ENCODE measurements at regions not wholly inside any gene's neighbourhood (a gene's known extent, or its start where the extent isn't known, plus 50 kb on each side); places are given as distances from the start of the nearest gene placed in this dataset.

DNA sequence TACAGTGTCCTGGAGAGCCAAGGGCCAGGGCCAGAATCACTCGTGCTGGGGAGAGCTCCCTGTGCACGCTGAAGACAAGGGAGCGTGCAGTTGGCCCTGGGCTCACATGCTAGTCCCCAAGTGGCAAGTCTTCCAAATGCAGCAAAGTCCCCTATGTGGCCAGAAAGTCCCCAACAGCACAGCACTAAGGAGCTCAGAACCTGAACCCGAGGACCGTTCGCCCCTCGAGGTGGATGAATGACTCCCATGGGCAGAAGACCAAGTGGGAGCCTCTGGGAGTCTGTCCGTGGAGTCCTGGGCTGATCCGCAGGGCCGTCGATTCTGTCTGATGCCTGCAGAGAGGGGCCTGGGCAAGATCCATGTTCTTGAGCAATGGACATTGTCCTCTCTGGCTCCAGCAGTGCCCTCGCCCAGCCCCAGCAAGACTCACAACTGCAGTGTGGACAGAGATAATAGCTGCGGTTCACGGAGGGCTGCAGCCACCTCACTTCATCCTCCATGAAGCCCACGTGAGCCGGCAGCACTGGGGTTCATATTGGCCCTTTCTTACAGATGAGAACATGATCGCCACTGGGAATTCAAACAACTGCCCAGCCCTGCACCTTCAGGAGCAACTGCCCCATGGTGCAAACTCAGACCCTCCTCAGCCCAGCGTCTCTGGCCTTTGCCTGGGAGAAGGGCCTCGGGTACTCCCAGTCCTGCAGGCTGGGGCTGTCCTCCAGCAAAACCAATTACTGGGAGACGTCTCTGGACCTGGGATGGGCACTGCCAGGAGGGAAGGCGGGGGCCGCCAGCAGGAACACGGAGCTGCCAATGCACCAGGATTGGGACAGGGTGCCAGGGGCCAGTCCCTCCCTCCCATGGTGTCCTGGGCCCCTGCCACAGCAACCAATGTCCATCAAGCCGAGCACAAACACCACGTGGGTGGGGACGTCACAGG, 243.7 kb downstream of the NPHP4 start:
- DNase-seq: no peak

DNA sequence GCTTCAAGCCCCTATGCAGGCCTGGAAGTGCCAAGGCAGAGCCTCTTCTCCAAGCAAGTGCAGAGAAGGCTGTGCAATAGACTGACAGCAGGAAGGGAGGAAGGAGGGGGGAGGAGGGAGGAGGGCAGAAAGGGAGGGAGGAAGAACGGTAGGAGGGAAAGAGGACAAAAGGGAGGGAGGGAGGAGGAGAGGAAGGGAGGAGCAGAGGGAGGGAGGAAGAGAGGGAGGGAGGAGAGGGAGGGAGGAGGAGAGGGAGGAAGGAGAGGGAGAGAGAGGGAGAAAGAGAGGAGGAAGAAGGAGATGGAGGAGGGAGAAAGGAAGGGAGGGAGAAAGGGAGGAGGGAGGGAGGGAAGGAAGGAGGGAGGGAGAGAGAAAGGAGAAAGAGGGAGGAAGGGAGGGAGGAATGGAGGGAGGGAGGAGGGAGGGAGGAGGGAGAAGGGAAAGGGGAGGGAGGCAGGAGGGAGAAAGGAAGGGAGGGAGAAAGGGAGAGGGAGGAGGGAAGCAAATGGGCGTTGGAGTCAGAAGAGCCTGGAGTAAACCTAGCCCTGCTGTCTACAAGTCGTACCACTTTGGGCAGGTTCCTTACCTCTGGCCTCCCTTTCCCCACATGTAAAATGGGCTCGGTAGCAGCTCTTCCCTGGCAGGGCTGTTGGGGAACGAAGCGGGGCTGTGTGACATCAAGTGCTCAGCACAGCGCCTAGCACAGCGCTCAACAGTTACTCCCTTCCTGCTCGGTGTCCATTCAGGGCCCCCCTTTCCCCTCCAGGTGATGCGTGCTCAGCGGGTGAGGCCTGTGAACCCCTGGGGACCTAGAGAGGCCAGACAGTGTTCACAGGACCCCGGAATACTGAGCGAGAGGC, 244.6 kb downstream of the NPHP4 start:
- no peak for DNase-seq

DNA sequence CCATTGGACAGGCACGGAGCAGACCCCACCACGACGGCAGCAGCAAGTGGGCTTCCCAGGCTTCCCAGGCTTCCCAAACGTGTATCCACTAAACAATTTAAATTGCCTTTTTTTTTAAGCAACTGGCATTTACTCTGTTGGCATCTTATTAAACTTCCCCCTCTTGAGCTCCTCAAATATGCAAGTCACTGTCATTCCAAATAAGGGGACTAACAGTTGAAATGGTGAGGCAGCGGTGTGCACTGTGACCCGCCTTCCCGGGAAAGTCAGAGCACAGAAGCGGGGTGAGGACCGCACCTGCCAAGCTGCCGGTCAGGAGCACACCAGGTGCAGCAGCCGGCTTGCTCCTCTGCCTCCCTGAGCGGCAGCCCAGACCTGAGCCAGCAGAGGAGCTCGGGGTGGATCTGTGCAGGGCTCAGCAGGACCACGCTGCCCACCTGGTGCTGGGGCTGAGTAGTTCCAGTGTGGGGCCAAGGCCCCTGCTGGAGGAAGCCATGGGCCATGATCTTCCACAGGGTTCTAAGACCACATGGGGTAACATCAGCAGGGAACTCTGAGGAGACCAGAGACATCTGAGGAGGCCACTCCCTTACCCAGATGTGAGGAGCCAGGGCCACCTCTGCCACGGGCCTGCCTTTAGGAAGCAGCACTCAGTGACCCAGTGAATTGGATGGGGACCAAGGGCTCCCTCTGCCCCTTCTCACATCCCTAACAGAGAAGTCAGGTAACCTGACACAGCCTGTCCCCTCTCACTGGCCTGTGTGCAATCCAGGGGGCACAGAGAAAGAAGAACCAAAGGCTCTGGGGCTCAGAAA, 245.4 kb downstream of the NPHP4 start:
- no peak for DNase-seq

DNA sequence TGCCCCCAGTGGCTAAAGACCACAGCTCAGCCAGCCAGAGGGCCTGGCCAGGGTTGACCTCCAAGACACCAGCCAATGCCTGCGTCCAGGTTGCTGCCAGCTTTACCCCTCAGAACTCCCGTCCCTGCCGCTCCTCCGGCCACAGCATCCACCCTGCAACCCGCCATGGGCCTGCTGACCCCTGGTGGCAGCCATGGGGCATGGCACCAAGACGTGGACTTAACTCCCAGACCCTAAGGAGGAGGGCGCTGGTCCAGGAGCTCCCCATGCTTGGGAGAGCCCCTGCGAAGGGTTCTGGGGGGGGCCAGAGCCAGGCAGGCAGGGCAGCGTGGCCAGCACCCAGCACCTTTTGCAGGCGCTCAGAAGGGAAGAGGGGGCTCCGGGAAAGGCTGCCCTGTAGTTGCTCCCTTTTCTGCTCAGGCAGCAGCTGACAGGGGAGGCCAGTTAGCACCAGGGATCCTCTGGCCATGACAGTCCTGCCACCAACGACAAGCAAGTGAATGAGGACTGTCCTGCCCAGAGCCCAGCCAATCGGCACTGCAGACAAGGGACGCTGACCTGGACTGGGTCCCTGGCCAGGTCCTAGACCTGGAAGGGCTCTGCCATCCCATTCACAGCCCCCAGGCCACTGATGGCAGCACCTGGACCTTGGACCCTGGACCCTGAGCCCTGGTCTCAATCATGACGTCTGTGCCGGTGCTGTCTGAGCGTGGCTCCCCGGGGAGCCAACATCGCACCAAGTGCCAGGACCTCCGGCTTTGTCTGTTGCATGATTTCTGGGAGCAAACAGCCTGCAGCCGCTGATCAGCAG, 246.2 kb downstream of the NPHP4 start:
- DNase-seq: peak; percentile 46

DNA sequence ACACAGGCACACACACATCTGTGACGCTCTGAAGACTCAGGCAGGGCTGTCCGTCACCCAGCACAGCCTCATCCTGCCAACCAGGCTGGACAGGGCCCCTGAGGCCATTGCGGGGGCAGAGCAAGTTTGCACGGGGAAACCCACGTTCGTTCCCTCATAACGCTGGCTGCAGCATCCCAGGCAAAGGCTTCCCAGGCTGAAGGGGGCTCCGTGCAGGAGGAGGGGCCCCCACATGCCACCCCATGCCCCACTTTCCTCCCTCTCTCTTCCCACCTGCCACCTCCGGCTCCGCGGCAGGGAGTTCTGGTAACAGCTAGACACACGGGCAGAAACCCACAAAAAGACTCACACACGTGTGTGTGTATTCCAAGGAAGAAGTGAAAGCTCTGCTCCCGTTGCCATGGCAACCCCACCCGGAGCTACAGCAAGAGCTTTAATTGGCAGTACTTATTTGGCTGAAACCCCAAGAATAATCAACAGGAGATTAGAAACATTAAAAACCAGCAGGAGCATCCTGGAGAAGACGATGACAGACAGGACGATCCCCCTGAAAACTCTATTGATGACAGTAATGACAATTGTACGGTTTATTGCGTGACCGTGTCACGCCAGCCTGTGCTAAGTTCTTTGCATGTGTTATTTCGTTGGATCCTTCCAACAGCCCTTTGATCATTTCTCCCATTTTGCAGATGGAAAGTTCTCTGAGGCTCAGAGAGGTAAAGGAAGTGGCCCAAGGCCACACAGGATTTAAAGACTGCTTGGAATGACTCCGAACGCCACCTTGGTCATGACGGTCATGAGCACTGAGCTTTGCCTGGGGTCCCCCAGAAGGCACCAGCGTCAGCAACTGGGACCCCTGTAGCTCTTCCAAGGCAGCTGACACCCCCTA, 247.1 kb downstream of the NPHP4 start:
- peak; percentile 1 for DNase-seq

DNA sequence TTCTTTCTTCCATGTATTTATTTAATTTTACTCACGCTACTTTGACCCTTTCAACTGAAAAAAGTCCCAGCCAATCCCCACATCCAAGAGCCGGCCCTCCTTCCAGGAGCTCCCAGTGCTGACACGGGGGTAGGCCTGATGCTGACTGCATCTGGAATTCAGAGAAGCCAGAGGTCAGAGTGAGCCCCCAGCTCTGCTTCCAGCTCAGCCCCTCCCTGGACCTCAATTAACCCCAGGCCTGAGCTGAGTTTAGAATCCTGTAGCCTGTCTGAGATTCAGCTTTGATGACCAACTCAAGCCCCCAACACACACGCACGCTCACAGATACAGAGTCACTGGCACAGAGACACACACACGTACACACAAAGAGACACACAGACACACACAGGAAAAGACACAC, 247.9 kb downstream of the NPHP4 start:
- no peak for DNase-seq

DNA sequence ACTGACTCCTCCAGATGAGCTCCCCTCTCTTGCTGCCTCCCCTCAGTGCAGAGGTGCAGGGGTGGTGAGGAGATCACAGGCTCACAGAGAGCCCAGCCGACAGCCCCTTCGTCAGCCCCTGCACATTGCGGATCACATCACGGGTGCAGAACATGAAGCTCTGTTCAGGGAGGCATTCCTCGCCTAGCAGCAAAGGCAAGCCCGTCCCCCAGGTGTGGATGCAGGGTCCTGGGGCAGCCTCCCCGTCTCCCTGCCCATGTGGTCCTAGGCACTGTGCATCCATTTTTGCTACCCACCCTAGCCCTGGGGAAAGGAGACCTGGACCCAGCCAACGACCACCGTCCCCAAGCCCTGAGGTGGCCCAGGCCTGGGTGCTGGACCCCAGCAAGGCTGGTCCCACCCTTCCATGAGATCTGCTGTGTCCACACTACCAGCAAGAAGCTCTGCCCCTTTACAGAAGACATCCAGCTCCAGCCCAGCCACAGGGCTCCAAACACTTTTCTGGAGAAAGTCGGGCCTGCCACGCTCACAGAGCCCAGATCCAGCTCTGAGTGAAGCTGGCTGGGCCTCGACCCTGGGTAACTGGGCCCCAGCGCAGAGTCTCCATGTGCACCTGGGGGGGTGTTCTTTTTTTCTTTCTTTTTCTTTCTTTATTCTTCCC, 248.7 kb downstream of the NPHP4 start:
- DNase-seq: no peak

DNA sequence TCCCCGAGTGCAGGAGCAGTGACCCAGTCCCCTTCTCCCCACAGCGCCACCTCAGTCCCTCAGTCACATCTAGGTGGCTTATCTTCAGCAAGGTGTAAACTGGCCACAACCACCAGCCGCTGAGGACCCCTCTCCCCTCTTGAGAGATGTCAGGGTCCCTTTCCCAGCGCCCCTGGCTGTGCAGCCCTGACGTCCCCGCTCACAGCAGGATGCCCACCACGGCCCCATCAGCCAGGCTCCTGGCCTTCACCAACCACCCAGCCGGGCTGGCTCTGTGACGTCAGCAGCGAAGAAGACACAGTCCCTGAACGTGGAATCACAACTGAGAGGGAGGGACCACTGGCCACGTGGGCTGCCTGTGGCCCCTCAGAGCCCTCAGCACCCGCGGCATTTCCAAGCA, 249.4 kb downstream of the NPHP4 start:
- no peak for DNase-seq

DNA sequence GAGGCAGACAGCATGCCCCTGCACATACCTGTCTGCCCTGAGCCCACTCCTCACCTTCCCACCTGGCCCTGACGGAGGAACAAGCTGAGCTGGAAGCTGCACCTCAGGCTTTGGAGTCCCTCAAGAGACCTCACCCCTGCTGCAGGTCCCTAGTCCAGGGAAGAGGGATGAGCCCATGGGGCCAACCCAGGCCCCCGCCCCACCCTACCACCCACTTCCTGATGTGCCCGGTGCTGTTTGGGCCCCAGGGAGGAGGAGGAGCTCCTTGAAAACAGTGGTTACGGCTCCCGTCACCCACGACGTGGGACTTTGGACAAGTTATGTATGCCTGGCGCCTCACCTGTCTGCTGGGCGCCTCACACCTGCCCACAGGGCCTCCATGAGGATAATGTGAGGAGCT, 250.2 kb downstream of the NPHP4 start:
- DNase-seq: no peak

DNA sequence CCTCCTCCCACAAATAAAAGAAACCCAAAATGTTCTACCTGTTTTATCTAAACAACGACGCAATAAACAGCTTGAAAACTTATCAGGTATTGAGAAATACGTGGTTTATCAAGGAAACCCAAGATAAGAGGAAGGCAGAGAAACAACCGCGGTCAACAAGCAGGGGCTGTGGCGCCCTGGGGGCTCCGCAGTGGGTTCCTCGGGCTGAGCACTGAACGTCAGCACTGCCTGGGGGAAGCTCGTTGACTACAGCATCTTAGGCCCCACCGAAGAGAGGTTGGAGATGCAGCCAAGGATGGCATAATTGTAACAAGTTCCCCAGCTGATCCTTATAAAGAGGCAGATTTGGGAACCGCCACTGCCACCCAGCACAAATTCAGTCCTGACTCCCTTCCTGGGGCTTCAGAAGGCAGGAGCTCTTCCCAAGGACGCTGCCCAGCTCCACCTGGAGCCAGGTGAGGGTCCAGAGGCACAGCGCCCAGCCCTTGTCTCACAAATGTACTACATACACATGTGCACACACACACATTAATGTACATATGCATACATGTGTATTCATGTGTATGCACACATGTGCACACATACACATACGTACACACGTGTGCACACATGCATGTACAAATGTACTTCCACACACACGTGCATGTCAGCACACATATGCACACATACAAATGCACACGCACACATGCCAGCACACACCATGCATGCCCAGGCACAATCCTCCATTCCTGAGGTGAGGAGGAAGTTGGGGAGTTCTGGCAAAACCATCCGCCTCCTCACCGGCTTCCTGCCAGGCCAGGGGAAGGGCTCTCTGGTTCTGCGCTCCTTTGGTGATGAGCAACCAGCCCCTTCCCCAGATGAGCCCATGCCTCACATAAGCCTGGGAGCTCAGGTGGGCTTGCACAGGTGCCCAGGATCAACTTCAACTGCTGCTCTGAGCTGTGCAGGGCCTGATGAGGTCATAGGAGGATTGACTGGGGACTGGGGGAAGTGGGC, 251.1 kb downstream of the NPHP4 start:
- no peak for DNase-seq

DNA sequence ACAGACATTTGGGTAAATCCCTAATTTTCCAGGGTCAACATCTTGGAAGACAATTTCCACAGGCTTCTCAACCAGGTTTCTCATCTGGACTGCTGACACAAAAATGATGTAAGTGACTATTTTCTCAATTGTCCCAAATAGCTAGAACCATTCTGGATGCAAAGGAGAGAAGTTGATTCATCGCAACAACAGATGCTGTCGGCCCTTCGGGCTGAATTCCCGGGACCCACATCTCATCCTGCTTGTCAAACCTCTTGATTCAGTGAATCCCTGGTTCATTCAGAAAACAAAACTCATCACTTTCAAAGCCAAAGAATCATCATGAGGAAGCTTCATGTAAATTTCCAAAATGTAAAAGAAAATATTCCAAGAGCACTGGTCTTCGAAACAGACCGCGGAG, 251.8 kb downstream of the NPHP4 start:
- no peak for DNase-seq

DNA sequence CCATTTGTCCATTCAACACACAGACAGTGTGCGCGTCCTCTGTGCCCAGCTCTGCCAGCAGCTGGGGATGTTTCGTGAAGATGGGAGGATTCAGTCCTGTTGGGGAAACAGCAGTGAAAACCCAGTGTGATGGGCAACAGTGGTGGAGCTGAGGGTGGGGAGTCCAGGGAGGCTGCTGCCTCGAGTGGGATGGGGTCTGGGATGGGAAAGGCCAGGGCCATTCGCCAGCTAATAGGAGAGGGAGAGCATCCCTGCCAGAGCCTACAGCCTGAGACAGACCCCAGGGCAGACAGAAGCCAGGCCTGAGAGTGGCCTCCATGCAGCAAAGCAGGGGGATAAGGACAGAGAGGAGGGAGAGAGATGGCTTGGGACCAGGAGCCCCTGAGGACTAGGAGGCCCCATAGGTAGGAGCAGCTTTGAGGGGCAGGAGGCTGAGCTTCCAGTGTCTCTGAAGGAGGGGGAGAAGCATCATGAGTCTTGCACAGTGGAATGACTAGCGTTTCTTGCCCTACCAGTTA, 252.6 kb downstream of the NPHP4 start:
- DNase-seq: no peak

DNA sequence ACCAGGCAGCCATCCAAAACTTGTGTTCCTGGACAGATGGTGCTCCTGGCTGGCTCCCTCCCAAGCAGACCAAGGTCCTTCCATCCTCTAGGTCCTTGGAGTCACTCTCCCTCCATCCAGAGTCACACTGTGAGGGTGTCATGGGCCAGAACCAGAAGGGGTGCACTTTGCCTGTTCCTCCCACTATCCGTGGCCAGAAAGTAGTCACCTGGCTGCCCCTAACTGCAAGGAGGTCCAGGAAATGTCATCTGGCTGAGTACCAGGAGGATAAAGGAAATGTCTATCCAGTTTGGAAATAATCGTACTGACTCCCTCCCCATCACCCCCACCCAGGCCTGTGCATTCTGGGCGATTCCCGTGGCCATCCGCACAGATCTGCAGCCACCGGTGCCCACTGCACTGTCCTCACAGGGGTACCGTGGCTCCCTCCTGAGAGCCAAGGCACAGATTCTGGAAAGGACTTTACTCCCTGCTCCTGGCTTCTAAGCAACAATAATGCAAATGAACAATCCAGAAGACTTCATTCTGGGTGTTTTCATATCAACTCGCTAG, 253.2 kb downstream of the NPHP4 start:
- DNase-seq: no peak

DNA sequence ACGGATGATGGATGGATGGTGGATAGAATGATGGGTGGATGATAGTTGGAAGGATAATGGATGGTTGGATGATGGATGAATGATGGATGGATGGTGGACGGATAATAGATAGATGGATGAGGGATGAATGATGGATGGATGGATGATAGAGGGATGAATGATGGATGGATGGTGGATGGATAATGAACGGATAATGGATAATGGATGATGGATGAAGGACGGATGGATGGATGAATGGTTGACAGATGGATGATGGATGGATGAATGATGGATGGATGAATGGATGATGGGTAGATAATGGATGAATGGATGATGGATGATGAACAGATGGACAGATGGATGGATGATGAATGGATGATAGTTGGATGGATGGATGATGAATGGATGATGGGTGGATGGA, 255.1 kb downstream of the NPHP4 start:
- DNase-seq: no peak

DNA sequence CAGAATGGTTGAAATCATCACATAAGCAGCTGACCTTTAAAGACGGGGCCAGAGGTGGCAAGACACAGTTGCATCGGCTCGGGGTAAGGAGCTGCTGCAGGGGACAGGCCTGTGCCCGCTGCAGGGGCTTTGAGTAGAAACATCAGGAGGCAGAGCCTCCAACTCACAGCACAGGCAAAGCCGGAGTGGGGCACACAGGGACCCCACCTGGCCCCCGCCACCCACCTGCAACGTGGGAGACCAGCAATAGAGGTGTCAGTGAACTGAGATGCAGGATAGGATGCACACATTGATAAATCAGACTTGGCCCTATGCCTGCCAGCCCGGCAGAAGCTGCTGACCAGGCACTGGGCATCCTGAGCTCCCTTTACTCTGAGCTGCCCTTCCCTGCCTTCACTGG, 257.2 kb downstream of the NPHP4 start:
- DNase-seq: no peak

DNA sequence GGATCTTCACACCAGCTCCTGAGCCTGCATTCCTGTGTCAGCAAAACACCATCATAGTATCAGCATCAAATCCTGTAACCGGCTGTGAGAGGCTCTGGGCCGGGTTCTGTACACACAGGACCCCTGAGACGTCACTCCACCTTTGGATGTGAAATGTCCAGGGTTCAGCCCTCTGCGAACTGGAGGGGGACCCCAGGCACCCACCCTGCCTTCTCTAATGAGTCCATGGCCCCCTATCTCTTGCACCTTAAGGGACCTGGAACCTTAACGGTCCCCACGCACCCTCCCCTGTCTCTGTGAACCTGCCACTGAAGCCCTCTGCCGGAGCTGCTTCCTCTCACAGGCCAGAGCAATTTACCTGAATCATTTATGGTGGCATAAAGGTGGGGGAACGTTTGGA, 257.8 kb downstream of the NPHP4 start:
- no peak for DNase-seq

DNA sequence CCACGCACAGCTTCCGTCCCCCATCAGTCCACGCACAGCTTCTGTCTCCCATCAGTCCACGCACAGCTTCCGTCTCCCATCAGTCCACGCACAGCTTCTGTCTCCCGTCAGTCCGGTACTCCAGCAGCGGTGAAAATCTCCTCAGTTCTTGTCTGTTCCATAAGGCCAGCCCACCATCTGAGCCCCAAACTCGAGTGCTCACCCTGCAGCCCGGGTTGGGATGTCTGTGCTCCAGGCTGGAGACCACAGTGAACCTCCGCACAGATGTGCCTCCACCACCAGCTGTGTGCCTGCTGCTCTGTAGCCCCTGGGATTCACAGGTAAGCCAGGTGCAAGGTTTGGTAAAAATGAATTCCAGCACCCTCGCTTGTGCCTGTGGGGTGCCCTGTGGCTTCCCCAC, 258.6 kb downstream of the NPHP4 start:
- no peak for DNase-seq

DNA sequence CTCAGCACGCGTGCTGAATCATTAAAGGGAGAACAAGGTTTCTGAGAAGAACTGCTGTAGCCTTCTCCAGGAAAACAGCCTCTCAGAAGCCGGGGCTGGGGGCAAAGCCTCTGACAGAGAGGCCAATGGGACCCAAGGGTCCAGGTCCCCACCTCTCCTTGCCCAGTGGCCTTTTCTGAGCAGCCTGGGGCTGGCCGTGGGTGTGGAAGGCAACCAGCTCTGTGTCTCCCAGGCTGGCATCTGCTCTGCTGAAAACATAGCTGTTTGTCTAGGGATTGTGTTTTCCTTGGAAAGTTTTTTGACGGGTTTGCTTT, 261.2 kb downstream of the NPHP4 start:
- no peak for DNase-seq
